ENCODE measurements at regions not wholly inside any gene's neighbourhood (a gene's known extent, or its start where the extent isn't known, plus 50 kb on each side); places are given as distances from the start of the nearest gene placed in this dataset.

DNA sequence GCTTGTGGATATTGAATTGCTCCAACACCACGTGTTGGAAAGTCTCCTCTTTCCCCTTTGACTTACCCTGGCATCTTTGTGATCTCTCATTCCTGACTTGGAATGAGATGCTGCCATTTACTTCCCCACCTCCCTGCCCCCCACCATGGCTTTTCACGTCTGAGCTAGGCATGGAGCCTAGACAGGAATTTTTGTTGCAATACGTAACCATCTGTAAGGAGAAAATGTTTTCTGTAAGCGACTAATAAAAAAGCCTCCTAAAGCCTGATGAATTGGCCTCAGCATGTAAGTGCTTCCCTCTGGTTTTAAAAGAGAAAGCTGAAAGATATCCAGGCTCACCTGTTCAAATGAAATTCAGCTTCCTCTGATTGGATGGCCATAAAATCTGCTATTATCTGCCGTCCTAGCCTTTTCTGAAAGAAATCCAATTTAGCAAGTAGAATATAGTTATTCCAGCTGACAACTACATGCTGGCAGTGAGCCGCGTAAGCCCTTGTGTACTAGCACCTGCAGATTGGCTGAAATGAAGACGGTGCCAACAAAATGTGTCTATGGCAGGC is 200.1 kb downstream of the NSG2 start:
- ATAC-seq (ENCODE audit: low read depth) (no peak), DNase-seq (ENCODE audit: low spot score) (no peak)
- H3K4me3 ChIP-seq (ENCODE audit: severe bottlenecking), result no peak overlapping the region
- H3K4me1 ChIP-seq (ENCODE audit: insufficient read depth, poor library complexity, severe bottlenecking), result no peaks in the 10 kb centered on the region
- TF ChIP-seq, protein P1, sequence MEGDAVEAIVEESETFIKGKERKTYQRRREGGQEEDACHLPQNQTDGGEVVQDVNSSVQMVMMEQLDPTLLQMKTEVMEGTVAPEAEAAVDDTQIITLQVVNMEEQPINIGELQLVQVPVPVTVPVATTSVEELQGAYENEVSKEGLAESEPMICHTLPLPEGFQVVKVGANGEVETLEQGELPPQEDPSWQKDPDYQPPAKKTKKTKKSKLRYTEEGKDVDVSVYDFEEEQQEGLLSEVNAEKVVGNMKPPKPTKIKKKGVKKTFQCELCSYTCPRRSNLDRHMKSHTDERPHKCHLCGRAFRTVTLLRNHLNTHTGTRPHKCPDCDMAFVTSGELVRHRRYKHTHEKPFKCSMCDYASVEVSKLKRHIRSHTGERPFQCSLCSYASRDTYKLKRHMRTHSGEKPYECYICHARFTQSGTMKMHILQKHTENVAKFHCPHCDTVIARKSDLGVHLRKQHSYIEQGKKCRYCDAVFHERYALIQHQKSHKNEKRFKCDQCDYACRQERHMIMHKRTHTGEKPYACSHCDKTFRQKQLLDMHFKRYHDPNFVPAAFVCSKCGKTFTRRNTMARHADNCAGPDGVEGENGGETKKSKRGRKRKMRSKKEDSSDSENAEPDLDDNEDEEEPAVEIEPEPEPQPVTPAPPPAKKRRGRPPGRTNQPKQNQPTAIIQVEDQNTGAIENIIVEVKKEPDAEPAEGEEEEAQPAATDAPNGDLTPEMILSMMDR (IDR thresholded peaks at IDR 0.05; ENCODE audit: poor library complexity, severe bottlenecking), result no peak
- H3K36me3 ChIP-seq (ENCODE audit: low read depth), result no peaks in the 10 kb centered on the region
- no peak overlapping the region for H3K27ac ChIP-seq (ENCODE audit: poor library complexity, severe bottlenecking)
- H3K9me3 ChIP-seq (ENCODE audit: severe bottlenecking), result no peaks in the 10 kb centered on the region
- peaks cover 7% of the 10 kb centered on the region for H3K27me3 ChIP-seq (ENCODE audit: insufficient read depth, poor library complexity, severe bottlenecking)

DNA sequence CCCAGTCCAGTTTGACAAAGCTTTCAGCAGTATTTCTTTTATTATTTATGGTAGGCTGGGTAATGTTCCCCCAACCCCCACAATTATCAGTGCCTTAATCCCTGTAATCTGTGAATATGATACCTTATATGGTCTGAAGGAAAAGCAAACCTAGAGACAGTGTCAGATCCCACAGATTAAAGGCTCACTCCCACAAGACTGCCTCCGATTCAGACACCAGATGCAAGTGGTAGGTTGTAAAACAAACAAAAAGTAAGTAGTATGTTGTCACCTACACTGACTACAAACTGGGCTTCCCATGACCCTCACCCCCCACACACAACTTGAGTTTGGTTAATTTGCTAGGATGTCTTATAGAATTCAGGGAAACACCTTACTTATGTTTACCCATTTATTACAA is 201.2 kb downstream of the NSG2 start:
- no peaks in the 10 kb centered on the region for H3K9me3 ChIP-seq (ENCODE audit: severe bottlenecking)
- TF ChIP-seq, protein P1 (IDR thresholded peaks at IDR 0.05; ENCODE audit: poor library complexity, severe bottlenecking), result no peak
- DNase-seq (ENCODE audit: low spot score) (no peak), ATAC-seq (ENCODE audit: low read depth) (no peak)
- no peaks in the 10 kb centered on the region for H3K36me3 ChIP-seq (ENCODE audit: low read depth)
- no peaks in the 10 kb centered on the region for H3K4me1 ChIP-seq (ENCODE audit: insufficient read depth, poor library complexity, severe bottlenecking)
- peaks cover 15% of the 10 kb centered on the region for H3K27me3 ChIP-seq (ENCODE audit: insufficient read depth, poor library complexity, severe bottlenecking)
- no peak overlapping the region for H3K27ac ChIP-seq (ENCODE audit: poor library complexity, severe bottlenecking)
- no peak overlapping the region for H3K4me3 ChIP-seq (ENCODE audit: severe bottlenecking)

DNA sequence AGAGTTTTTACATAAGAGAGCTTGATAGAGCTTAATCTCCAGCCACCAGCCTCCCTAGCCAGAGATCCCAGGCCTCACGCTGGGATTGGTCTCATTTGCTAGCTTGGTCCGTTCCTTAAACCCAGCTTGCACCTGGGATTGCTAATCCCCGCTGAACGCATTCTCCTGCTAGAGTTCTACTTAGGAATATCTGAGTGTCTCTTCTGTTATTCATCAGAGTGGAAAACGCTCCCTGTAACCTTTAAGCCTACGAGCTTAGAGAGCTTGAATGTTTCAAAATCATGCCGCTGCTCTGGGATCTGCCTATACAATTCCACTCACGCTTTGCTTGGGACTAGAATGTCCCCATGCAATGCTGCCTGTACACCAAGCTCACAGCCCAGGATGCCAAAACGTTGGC is 201.8 kb downstream of the NSG2 start:
- Histone ChIP-seq H3K4me1 (ENCODE audit: insufficient read depth, poor library complexity, severe bottlenecking) (no peaks in the 10 kb centered on the region), H3K27ac (ENCODE audit: poor library complexity, severe bottlenecking) (no peak overlapping the region), H3K4me3 (ENCODE audit: severe bottlenecking) (no peak overlapping the region), H3K27me3 (ENCODE audit: insufficient read depth, poor library complexity, severe bottlenecking) (peaks cover 17% of the 10 kb centered on the region), H3K9me3 (ENCODE audit: severe bottlenecking) (no peaks in the 10 kb centered on the region), H3K36me3 (ENCODE audit: low read depth) (no peaks in the 10 kb centered on the region)
- TF ChIP-seq, protein P1 (IDR thresholded peaks at IDR 0.05; ENCODE audit: poor library complexity, severe bottlenecking), result no peak
- ATAC-seq (ENCODE audit: low read depth) (no peak), DNase-seq (ENCODE audit: low spot score) (no peak)

DNA sequence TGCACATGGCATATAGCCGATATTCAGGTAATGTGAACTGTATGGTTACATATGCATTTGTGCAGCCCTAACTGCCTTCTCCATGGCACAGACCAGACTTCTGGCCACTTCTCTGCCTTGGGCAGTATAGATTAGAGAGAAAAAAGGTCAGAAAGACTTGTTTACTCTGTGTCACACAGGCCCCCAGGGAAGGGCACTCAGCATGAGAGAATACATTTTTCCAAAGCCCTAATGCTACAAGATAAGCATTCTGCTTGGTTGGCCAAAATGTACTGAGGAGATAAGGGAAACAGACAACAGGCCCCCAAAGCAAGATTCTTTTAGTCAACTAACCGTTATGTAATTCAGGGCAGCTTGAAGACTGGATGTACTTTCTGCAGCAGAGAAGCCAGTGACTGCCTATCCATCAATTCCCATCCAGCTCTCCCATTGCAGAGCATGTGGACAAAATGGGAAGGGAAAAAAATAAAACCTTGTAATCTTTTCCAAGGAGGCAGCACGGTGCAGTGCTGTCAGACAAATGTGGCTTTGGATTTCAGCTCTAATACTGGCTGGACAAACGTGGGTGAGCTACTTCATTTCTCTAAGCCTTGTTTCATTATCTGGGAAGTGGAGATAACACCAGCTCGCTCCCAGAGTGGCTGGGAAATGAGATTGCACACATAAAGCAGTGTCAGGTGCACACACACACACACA is 205.9 kb downstream of the NSG2 start:
- no peak for ATAC-seq (ENCODE audit: low read depth)
- Histone ChIP-seq H3K27ac (ENCODE audit: poor library complexity, severe bottlenecking) (no peak overlapping the region), H3K4me3 (ENCODE audit: severe bottlenecking) (no peak overlapping the region), H3K9me3 (ENCODE audit: severe bottlenecking) (no peaks in the 10 kb centered on the region), H3K27me3 (ENCODE audit: insufficient read depth, poor library complexity, severe bottlenecking) (peaks cover 13% of the 10 kb centered on the region), H3K4me1 (ENCODE audit: insufficient read depth, poor library complexity, severe bottlenecking) (no peaks in the 10 kb centered on the region), H3K36me3 (ENCODE audit: low read depth) (no peaks in the 10 kb centered on the region)
- DNase-seq (ENCODE audit: low spot score), result no peak
- TF ChIP-seq, protein P1 (IDR thresholded peaks at IDR 0.05; ENCODE audit: poor library complexity, severe bottlenecking), result no peak

DNA sequence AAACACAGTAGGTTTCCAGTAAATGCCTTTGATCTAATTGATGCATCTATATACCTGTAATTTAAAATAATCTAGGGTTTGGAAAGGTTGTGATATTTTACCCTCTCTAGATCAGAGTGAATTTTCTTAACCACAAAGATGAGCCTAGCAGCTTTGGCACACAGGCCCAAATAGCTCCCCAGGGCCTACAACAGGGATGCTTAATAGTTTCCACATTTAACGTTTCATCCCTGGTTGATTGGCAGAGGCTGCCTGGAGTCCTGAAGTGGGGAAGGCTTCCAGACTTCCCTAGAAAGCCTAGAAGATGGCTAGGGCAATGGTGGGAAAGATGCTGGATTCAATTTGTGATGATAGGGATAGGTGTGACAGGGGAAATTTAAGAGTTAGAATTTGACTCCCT is 206.6 kb downstream of the NSG2 start:
- H3K4me3 ChIP-seq (ENCODE audit: severe bottlenecking), result no peak overlapping the region
- no peaks in the 10 kb centered on the region for H3K9me3 ChIP-seq (ENCODE audit: severe bottlenecking)
- ATAC-seq (ENCODE audit: low read depth), result no peak
- TF ChIP-seq, protein P1 (IDR thresholded peaks at IDR 0.05; ENCODE audit: poor library complexity, severe bottlenecking), result no peak
- H3K36me3 ChIP-seq (ENCODE audit: low read depth), result no peaks in the 10 kb centered on the region
- no peak for DNase-seq (ENCODE audit: low spot score)
- peaks cover 13% of the 10 kb centered on the region for H3K27me3 ChIP-seq (ENCODE audit: insufficient read depth, poor library complexity, severe bottlenecking)
- H3K27ac ChIP-seq (ENCODE audit: poor library complexity, severe bottlenecking), result no peak overlapping the region
- no peaks in the 10 kb centered on the region for H3K4me1 ChIP-seq (ENCODE audit: insufficient read depth, poor library complexity, severe bottlenecking)

Measured in RWPE2 (cell line).